HEK293 (cell line): ENCODE measurements at regions not wholly inside any gene's neighbourhood (a gene's known extent, or its start where the extent isn't known, plus 50 kb on each side); places are given as distances from the start of the nearest gene placed in this dataset.

Experiments
- CTCF ChIA-PET: fragments of 350-600 bp; formaldehyde crosslinking; extraction: SDS; loops from one replicate; lab custom pipeline; 2021; ENCODE audit warnings: antibody characterized with exemption; lab: Yijun Ruan, JAX
- POLR2A ChIA-PET: fragments of 300-600 bp; formaldehyde crosslinking; extraction: SDS; loops from one replicate; lab custom pipeline; 2020; ENCODE audit warnings: antibody characterized with exemption, inconsistent platforms; lab: Yijun Ruan, JAX
- H3K27ac ChIP-seq: fragments of 200-500 bp; sonication (Bioruptor generic); 2 replicates; pipeline ENCODE4 v1.5.1; 2014; ENCODE audit warnings: low read depth, low read length, control low read depth, inconsistent platforms; ENCODE audit errors: extremely low read depth
- H3K36me3 ChIP-seq, 2 experiments: fragments of 200-500 bp in 1 of 2; sonication (Bioruptor generic) in 1 of 2; 1 replicate in 1 of 2; 2 replicates in 1 of 2; pipeline ENCODE4 v1.5.1; 2014 to 2017; ENCODE audit warnings: inconsistent platforms in 2 of 2, low read length in 2 of 2; ENCODE audit not compliant: control insufficient read depth in 2 of 2, insufficient read depth in 1 of 2
- H3K4me1 ChIP-seq: fragments of 200-500 bp; sonication (Bioruptor generic); 2 replicates; pipeline ENCODE4 v1.5.1; 2014; ENCODE audit warnings: mild to moderate bottlenecking, low read length, inconsistent platforms; ENCODE audit not compliant: control insufficient read depth, insufficient read depth
- H3K4me3 ChIP-seq: 2 replicates; pipeline ENCODE4 v1.5.1; 2011; ENCODE audit warnings: low read depth, mild to moderate bottlenecking, control low read depth, low read length, moderate library complexity
- H3K9me3 ChIP-seq: fragments of 200-500 bp; sonication (Bioruptor generic); 2 replicates; pipeline ENCODE4 v1.5.1; 2014; ENCODE audit warnings: low read depth, low read length, inconsistent platforms; ENCODE audit not compliant: control insufficient read depth, insufficient read depth
- MYNN ChIP-seq: fragments of 450-650 bp; formaldehyde crosslinking; IDR thresholded peaks from 2 replicates; pipeline ENCODE4 v1.5.1; 2016; ENCODE audit warnings: missing biosample characterization, missing genetic modification characterization, borderline replicate concordance
- MZF1 ChIP-seq: fragments of 450-650 bp; formaldehyde crosslinking; IDR thresholded peaks from 2 replicates; pipeline ENCODE4 v1.5.1; 2017; ENCODE audit warnings: missing biosample characterization, missing genetic modification characterization, borderline replicate concordance
- TRIM28 ChIP-seq: IDR thresholded peaks from 2 replicates; pipeline ENCODE4 v1.6.1; 2011; ENCODE audit warnings: low read length, control low read depth, borderline replicate concordance
- ZBTB17 ChIP-seq: fragments of 450-650 bp; formaldehyde crosslinking; IDR thresholded peaks from 2 replicates; pipeline ENCODE4 v1.5.1; 2016; ENCODE audit warnings: missing biosample characterization, missing genetic modification characterization
- ZNF175 ChIP-seq: fragments of 450-650 bp; formaldehyde crosslinking; IDR thresholded peaks from 2 replicates; pipeline ENCODE4 v1.5.1; 2016; ENCODE audit warnings: missing biosample characterization, missing genetic modification characterization
- ZNF221 ChIP-seq: fragments of 450-650 bp; formaldehyde crosslinking; IDR thresholded peaks from 2 replicates; pipeline ENCODE4 v1.5.1; 2017; ENCODE audit warnings: missing biosample characterization, missing genetic modification characterization, borderline replicate concordance
- ZNF354C ChIP-seq: fragments of 450-650 bp; formaldehyde crosslinking; IDR thresholded peaks from 2 replicates; pipeline ENCODE4 v1.5.1; 2016; ENCODE audit warnings: missing biosample characterization, missing genetic modification characterization, low read depth, borderline replicate concordance
- ZNF394 ChIP-seq: fragments of 450-650 bp; formaldehyde crosslinking; IDR thresholded peaks from 2 replicates; pipeline ENCODE4 v1.5.1; 2016; ENCODE audit warnings: missing biosample characterization, missing genetic modification characterization, mild to moderate bottlenecking, moderate library complexity, borderline replicate concordance
- ZNF610 ChIP-seq: fragments of 450-650 bp; formaldehyde crosslinking; IDR thresholded peaks from 2 replicates; pipeline ENCODE4 v1.5.1; 2016; ENCODE audit warnings: missing biosample characterization, missing genetic modification characterization, borderline replicate concordance
- ZNF660 ChIP-seq: fragments of 450-650 bp; IDR thresholded peaks from 2 replicates; pipeline ENCODE4 v1.5.1; 2018; ENCODE audit warnings: missing biosample characterization, mild to moderate bottlenecking, missing genetic modification characterization
- ZNF701 ChIP-seq: fragments of 450-650 bp; formaldehyde crosslinking; IDR thresholded peaks from 2 replicates; pipeline ENCODE4 v1.5.1; 2016; ENCODE audit warnings: missing biosample characterization, missing genetic modification characterization
- ZNF747 ChIP-seq: fragments of 450-650 bp; formaldehyde crosslinking; IDR thresholded peaks from 2 replicates; pipeline ENCODE4 v1.5.1; 2016; ENCODE audit warnings: missing biosample characterization, missing genetic modification characterization
- ZNF791 ChIP-seq: fragments of 450-650 bp; formaldehyde crosslinking; IDR thresholded peaks from 2 replicates; pipeline ENCODE4 v1.5.1; 2016; ENCODE audit warnings: missing biosample characterization, missing genetic modification characterization
- TF ChIP-seq, protein P1 (sequence below): IDR thresholded peaks from 2 replicates; pipeline ENCODE4 v1.6.1; 2011; ENCODE audit warnings: mild to moderate bottlenecking, low read depth, low read length, borderline replicate concordance
- TF ChIP-seq, protein P2 (sequence below): fragments of 450-650 bp; formaldehyde crosslinking; IDR thresholded peaks from 2 replicates; pipeline ENCODE4 v1.5.1; 2016; ENCODE audit warnings: missing biosample characterization, missing genetic modification characterization, borderline replicate concordance
- TF ChIP-seq, protein P3 (sequence below): fragments of 450-650 bp; formaldehyde crosslinking; IDR thresholded peaks from 2 replicates; pipeline ENCODE4 v1.5.1; 2016; ENCODE audit warnings: missing biosample characterization, missing genetic modification characterization
- TF ChIP-seq, protein P4 (sequence below): fragments of 450-650 bp; formaldehyde crosslinking; IDR thresholded peaks from 2 replicates; pipeline ENCODE4 v1.5.1; 2017; ENCODE audit warnings: missing biosample characterization, missing genetic modification characterization

DNA sequence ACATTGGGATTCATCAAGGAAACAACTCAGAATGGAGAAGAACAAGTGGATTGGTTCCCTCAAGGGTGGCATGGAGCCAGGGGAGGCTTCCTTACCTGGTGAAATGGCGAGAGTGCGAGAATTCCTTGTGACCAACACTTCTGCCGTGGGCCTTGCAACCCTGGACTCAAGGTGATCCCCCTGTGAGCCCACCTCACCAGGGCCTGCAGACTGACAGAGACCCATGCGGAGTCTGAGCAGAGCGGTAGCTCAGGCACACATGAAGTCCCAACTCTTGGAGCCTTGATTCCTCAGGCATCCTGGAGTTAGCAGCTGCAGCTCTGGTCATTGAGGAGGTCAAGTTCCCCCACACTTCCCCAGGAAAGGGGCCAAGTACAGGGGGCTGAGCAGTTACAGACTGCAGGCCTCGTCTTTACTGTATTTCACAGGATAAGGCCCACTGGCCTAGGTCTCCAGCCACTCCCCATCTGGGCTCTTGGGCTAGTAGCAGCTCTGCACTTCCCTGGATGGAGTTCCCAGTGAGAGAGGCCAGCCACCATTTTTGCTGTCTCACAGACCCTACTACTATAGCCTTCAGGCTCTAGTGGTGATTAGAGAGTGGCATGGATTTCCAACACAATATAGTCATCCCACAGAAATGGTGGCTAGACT lies 269.5 kb upstream of the DCBLD2 start:
- no peaks in the 10 kb centered on the region for H3K36me3 ChIP-seq
- no peak overlapping the region for H3K4me3 ChIP-seq
- ChIA-PET CTCF (no interaction called here), POLR2A (no interaction called here)
- no peaks in the 10 kb centered on the region for H3K9me3 ChIP-seq
- no peak overlapping the region for H3K27ac ChIP-seq
- H3K4me1 ChIP-seq = no peaks in the 10 kb centered on the region
- no peak for TF ChIP-seq MZF1 (tag by site-specific recombination)
- no peak for TF ChIP-seq ZNF354C (tag by site-specific recombination)
- TF ChIP-seq, protein P1, sequence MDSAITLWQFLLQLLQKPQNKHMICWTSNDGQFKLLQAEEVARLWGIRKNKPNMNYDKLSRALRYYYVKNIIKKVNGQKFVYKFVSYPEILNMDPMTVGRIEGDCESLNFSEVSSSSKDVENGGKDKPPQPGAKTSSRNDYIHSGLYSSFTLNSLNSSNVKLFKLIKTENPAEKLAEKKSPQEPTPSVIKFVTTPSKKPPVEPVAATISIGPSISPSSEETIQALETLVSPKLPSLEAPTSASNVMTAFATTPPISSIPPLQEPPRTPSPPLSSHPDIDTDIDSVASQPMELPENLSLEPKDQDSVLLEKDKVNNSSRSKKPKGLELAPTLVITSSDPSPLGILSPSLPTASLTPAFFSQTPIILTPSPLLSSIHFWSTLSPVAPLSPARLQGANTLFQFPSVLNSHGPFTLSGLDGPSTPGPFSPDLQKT = no peak
- TF ChIP-seq ZNF610 (tag by site-specific recombination) = no peak
- TF ChIP-seq ZNF660 (tag by site-specific recombination) = no peak
- no peak for TF ChIP-seq TRIM28
- TF ChIP-seq ZNF394 (tag by site-specific recombination) = no peak
- no peak for TF ChIP-seq ZNF701
- TF ChIP-seq, all 188 proteins: peak for 0

DNA sequence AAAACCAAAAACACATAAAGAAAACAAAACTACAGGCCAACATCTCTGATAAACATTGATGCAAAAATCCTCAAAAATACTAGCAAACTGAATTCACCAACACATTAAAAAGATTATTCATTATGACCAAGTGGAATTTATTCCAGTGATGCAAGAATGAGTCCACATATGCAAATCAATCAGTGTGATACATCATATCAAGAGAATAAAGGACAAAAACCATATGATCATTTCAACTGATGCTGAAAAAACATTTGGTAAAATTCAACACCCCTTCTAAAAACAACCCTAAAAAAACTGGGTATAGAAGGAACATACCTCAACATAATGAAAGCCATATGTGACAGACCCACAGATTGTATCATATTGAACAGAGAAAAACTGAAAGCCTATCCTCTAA lies 265.6 kb upstream of the DCBLD2 start:
- no peak for TF ChIP-seq ZBTB17
- no peak for TF ChIP-seq ZNF747 (tag by site-specific recombination)
- H3K4me1 ChIP-seq = no peaks in the 10 kb centered on the region
- no peaks in the 10 kb centered on the region for H3K9me3 ChIP-seq
- no peak overlapping the region for H3K4me3 ChIP-seq
- no peak overlapping the region for H3K27ac ChIP-seq
- ChIA-PET POLR2A (no interaction called here), CTCF (no interaction called here)
- H3K36me3 ChIP-seq = no peaks in the 10 kb centered on the region

DNA sequence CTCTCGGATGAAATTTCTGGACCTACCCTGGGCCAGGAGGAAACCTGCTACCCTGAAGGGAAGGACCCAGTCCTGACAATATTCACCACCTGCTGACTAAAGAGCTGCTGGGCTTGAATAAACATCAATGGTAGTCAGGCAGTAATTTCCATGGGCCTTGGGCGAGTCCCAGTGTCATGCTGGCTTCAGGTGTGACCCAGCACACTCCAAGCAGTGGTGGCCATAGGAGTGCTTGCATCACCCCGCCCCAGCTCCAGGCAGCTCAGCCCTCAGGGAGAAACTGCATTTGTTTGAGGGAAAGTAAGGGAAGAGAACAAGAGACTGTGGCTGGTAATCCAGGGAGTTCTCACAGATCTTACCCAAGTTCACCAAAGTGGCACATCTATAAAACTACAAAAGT lies 261.8 kb upstream of the DCBLD2 start:
- H3K4me1 ChIP-seq = no peaks in the 10 kb centered on the region
- ChIA-PET POLR2A (no interaction called here), CTCF (no interaction called here)
- H3K27ac ChIP-seq = no peak overlapping the region
- H3K9me3 ChIP-seq = no peaks in the 10 kb centered on the region
- H3K4me3 ChIP-seq = no peak overlapping the region
- no peaks in the 10 kb centered on the region for H3K36me3 ChIP-seq
- TF ChIP-seq, protein P2, sequence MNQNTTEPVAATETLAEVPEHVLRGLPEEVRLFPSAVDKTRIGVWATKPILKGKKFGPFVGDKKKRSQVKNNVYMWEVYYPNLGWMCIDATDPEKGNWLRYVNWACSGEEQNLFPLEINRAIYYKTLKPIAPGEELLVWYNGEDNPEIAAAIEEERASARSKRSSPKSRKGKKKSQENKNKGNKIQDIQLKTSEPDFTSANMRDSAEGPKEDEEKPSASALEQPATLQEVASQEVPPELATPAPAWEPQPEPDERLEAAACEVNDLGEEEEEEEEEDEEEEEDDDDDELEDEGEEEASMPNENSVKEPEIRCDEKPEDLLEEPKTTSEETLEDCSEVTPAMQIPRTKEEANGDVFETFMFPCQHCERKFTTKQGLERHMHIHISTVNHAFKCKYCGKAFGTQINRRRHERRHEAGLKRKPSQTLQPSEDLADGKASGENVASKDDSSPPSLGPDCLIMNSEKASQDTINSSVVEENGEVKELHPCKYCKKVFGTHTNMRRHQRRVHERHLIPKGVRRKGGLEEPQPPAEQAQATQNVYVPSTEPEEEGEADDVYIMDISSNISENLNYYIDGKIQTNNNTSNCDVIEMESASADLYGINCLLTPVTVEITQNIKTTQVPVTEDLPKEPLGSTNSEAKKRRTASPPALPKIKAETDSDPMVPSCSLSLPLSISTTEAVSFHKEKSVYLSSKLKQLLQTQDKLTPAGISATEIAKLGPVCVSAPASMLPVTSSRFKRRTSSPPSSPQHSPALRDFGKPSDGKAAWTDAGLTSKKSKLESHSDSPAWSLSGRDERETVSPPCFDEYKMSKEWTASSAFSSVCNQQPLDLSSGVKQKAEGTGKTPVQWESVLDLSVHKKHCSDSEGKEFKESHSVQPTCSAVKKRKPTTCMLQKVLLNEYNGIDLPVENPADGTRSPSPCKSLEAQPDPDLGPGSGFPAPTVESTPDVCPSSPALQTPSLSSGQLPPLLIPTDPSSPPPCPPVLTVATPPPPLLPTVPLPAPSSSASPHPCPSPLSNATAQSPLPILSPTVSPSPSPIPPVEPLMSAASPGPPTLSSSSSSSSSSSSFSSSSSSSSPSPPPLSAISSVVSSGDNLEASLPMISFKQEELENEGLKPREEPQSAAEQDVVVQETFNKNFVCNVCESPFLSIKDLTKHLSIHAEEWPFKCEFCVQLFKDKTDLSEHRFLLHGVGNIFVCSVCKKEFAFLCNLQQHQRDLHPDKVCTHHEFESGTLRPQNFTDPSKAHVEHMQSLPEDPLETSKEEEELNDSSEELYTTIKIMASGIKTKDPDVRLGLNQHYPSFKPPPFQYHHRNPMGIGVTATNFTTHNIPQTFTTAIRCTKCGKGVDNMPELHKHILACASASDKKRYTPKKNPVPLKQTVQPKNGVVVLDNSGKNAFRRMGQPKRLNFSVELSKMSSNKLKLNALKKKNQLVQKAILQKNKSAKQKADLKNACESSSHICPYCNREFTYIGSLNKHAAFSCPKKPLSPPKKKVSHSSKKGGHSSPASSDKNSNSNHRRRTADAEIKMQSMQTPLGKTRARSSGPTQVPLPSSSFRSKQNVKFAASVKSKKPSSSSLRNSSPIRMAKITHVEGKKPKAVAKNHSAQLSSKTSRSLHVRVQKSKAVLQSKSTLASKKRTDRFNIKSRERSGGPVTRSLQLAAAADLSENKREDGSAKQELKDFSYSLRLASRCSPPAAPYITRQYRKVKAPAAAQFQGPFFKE (tag by site-specific recombination) = no peak
- TF ChIP-seq MYNN (tag by site-specific recombination) = no peak
- TF ChIP-seq ZNF175 (tag by site-specific recombination) = no peak
- TF ChIP-seq ZNF660 (tag by site-specific recombination) = no peak
- no peak for TF ChIP-seq ZNF221 (tag by site-specific recombination)
- no peak for TF ChIP-seq ZNF791 (tag by site-specific recombination)
- TF ChIP-seq, protein P3, sequence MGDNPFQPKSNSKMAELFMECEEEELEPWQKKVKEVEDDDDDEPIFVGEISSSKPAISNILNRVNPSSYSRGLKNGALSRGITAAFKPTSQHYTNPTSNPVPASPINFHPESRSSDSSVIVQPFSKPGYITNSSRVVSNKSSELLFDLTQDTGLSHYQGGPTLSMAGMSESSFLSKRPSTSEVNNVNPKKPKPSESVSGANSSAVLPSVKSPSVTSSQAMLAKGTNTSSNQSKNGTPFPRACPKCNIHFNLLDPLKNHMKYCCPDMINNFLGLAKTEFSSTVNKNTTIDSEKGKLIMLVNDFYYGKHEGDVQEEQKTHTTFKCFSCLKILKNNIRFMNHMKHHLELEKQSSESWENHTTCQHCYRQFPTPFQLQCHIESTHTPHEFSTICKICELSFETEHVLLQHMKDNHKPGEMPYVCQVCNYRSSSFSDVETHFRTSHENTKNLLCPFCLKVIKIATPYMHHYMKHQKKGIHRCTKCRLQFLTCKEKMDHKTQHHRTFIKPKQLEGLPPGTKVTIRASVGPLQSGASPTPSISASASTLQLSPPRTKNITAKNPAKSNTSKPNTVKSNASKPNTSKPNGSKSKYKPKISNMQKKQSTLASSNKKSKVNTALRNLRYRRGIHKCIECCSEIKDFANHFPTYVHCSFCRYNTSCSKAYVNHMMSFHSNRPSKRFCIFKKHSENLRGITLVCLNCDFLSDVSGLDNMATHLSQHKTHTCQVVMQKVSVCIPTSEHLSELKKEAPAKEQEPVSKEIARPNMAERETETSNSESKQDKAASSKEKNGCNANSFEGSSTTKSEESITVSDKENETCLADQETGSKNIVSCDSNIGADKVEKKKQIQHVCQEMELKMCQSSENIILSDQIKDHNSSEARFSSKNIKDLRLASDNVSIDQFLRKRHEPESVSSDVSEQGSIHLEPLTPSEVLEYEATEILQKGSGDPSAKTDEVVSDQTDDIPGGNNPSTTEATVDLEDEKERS (tag by site-specific recombination) = no peak
- TF ChIP-seq, protein P4, sequence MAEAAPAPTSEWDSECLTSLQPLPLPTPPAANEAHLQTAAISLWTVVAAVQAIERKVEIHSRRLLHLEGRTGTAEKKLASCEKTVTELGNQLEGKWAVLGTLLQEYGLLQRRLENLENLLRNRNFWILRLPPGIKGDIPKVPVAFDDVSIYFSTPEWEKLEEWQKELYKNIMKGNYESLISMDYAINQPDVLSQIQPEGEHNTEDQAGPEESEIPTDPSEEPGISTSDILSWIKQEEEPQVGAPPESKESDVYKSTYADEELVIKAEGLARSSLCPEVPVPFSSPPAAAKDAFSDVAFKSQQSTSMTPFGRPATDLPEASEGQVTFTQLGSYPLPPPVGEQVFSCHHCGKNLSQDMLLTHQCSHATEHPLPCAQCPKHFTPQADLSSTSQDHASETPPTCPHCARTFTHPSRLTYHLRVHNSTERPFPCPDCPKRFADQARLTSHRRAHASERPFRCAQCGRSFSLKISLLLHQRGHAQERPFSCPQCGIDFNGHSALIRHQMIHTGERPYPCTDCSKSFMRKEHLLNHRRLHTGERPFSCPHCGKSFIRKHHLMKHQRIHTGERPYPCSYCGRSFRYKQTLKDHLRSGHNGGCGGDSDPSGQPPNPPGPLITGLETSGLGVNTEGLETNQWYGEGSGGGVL (tag by site-specific recombination) = no peak
